C4-2B (cell line): ENCODE measurements at regions not wholly inside any gene's neighbourhood (a gene's known extent, or its start where the extent isn't known, plus 50 kb on each side); places are given as distances from the start of the nearest gene placed in this dataset.

Source experiments
- H3K27ac ChIP-seq: fragments of 450-650 bp; 2 replicates; pipeline ENCODE4 v1.5.1; 2017
- CTCF ChIP-seq: fragments of 450-650 bp; conservative IDR thresholded peaks from 2 replicates; pipeline ENCODE4 v1.5.1; 2017; ENCODE audit warnings: mild to moderate bottlenecking
- ZFX ChIP-seq: fragments of 450-650 bp; IDR thresholded peaks from 2 replicates; pipeline ENCODE4 v1.6.1; 2017

GRCh38 chr14:94966868-94967267 lies 190.5 kb downstream of the DICER1 start:
- no peak overlapping the region for H3K27ac ChIP-seq
- TF ChIP-seq CTCF = no peak
- no peak for TF ChIP-seq ZFX

GRCh38 chr14:94966344-94966743 lies 191.0 kb downstream of the DICER1 start:
- no peak overlapping the region for H3K27ac ChIP-seq
- no peak for TF ChIP-seq CTCF
- no peak for TF ChIP-seq ZFX

GRCh38 chr14:94965551-94966313 lies 191.6 kb downstream of the DICER1 start:
- TF ChIP-seq CTCF = no peak
- TF ChIP-seq ZFX = no peak
- no peak overlapping the region for H3K27ac ChIP-seq

GRCh38 chr14:94964931-94965330 lies 192.4 kb downstream of the DICER1 start:
- TF ChIP-seq CTCF (no peak), ZFX (no peak)
- no peak overlapping the region for H3K27ac ChIP-seq

GRCh38 chr14:94964181-94964580 lies 193.1 kb downstream of the DICER1 start:
- TF ChIP-seq CTCF (no peak), ZFX (no peak)
- no peak overlapping the region for H3K27ac ChIP-seq

- no peak overlapping the region for H3K27ac ChIP-seq
- TF ChIP-seq CTCF = no peak
- no peak for TF ChIP-seq ZFX
These were observed 193.1 kb upstream of the GSC start for GRCh38 chr14:94963051-94963450.

GRCh38 chr14:94962166-94962575 lies 192.3 kb upstream of the GSC start:
- TF ChIP-seq ZFX (no peak), CTCF (no peak)
- no peak overlapping the region for H3K27ac ChIP-seq
